ENCODE measurements at regions not wholly inside any gene's neighbourhood (a gene's known extent, or its start where the extent isn't known, plus 50 kb on each side); places are given as distances from the start of the nearest gene placed in this dataset.

DNA sequence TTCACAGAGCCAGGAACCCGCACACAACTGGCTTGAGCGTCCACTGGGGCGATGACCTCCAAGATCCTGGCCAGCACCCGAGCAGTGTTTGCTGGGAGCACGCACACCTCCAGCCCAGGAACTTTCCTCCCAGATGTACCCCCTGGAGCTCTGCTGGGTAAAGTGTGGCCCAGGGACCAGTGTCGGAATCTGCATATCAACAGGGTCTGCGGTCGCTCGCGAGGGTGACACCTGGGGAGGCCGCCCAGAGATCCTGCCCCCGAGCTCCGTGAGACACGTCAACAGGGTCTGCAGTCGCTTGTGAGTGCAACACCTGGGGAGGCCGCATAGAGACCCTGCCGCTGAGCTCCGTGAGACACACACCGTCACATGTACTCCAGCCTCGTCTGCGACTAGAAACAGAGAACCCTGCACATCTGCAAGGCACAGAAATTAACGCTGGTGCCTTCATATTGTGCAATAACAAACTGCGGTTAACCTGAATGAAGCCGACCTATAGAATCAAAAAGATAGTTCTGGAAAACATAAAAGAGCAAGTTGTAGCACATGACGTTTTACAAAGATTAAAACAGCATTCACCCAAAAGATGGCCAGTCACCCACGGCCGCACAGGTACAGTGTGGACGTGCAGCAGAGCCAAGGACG, 172.4 kb downstream of the BRD1 start:
- no peak overlapping the region for H2AFZ ChIP-seq (ENCODE audit: low read length)
- no peaks in the 10 kb centered on the region for H4K20me1 ChIP-seq (ENCODE audit: insufficient read depth, low read length)
- FAIRE-seq (no peak), ATAC-seq (no peak), DNase-seq (ENCODE audit: low spot score) (no peak)
- WGBS (ENCODE audit: low lambda C conversion rate): 13% methylated on average over 14 of the region's 29 CpGs
- peaks cover 15 to 58% of the 10 kb centered on the region in 2 experiments; a peak in 4 of 5 replicates for H3K27me3 ChIP-seq (ENCODE audit: control insufficient read depth in 1 of 2, insufficient read depth in 2 of 2, low read length in 2 of 2)
- no peak overlapping the region for H3K4me3 ChIP-seq (replicated peaks in 1 of 3; ENCODE audit: insufficient read depth in 1 of 3, low read depth in 2 of 3, low read length in 3 of 3)
- POLR2A ChIA-PET: no interaction called here
- in situ Hi-C loops (cut with HindIII; ENCODE audit: extremely low pct_ligation_motif_present, low pct_unique_long_range_greater_than_20kb): no loop called here
- no peaks in the 10 kb centered on the region for H3K36me3 ChIP-seq (replicated peaks in 1 of 2; ENCODE audit: control insufficient read depth in 1 of 2, insufficient read depth in 2 of 2, low read length in 2 of 2)
- no peak overlapping the region for H3K9ac ChIP-seq (ENCODE audit: insufficient read depth, low read depth, low read length)
- H3K4me2 ChIP-seq (ENCODE audit: low read depth, low read length): no peak overlapping the region
- H3K4me1 ChIP-seq (ENCODE audit: insufficient read depth, low read length): no peaks in the 10 kb centered on the region
- no peaks in the 10 kb centered on the region for H3K79me2 ChIP-seq (ENCODE audit: insufficient read depth, low read length)
- no TSS peak for BruUV-seq (replicated peaks)
- H3K27ac ChIP-seq (ENCODE audit: extremely low read length, insufficient read depth, low read length): no peak overlapping the region
- H3K9me3 ChIP-seq (ENCODE audit: low read length): no peaks in the 10 kb centered on the region
- TF ChIP-seq, protein P1, sequence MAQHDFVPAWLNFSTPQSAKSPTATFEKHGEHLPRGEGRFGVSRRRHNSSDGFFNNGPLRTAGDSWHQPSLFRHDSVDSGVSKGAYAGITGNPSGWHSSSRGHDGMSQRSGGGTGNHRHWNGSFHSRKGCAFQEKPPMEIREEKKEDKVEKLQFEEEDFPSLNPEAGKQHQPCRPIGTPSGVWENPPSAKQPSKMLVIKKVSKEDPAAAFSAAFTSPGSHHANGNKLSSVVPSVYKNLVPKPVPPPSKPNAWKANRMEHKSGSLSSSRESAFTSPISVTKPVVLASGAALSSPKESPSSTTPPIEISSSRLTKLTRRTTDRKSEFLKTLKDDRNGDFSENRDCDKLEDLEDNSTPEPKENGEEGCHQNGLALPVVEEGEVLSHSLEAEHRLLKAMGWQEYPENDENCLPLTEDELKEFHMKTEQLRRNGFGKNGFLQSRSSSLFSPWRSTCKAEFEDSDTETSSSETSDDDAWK (CRISPR knock-in tag; IDR thresholded peaks at IDR 0.05): no peak
- TF ChIP-seq MTA1 (CRISPR knock-in tag; IDR thresholded peaks at IDR 0.05; ENCODE audit: borderline replicate concordance) (no peak), CEBPB (IDR thresholded peaks at IDR 0.05; ENCODE audit: borderline replicate concordance, low read depth, low read length) (peak; percentile 82), ZNF883 (CRISPR knock-in tag; IDR thresholded peaks at IDR 0.05; ENCODE audit: not compliant biosample characterization) (no peak)
- TF ChIP-seq, protein P2, sequence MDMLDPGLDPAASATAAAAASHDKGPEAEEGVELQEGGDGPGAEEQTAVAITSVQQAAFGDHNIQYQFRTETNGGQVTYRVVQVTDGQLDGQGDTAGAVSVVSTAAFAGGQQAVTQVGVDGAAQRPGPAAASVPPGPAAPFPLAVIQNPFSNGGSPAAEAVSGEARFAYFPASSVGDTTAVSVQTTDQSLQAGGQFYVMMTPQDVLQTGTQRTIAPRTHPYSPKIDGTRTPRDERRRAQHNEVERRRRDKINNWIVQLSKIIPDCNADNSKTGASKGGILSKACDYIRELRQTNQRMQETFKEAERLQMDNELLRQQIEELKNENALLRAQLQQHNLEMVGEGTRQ (IDR thresholded peaks at IDR 0.05; ENCODE audit: low read depth, low read length): no peak
- TF ChIP-seq, protein P2 (CRISPR knock-in tag; IDR thresholded peaks at IDR 0.05; ENCODE audit: borderline replicate concordance): no peak
- TF ChIP-seq, protein P3, sequence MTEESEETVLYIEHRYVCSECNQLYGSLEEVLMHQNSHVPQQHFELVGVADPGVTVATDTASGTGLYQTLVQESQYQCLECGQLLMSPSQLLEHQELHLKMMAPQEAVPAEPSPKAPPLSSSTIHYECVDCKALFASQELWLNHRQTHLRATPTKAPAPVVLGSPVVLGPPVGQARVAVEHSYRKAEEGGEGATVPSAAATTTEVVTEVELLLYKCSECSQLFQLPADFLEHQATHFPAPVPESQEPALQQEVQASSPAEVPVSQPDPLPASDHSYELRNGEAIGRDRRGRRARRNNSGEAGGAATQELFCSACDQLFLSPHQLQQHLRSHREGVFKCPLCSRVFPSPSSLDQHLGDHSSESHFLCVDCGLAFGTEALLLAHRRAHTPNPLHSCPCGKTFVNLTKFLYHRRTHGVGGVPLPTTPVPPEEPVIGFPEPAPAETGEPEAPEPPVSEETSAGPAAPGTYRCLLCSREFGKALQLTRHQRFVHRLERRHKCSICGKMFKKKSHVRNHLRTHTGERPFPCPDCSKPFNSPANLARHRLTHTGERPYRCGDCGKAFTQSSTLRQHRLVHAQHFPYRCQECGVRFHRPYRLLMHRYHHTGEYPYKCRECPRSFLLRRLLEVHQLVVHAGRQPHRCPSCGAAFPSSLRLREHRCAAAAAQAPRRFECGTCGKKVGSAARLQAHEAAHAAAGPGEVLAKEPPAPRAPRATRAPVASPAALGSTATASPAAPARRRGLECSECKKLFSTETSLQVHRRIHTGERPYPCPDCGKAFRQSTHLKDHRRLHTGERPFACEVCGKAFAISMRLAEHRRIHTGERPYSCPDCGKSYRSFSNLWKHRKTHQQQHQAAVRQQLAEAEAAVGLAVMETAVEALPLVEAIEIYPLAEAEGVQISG (CRISPR knock-in tag; IDR thresholded peaks at IDR 0.05): no peak
- intact Hi-C loops (cut with micrococcal nuclease; ENCODE audit: unreplicated experiment): no loop called here
- CTCF ChIA-PET (ENCODE audit: low intra/inter-chr PET ratio, low total read pairs): no interaction called here

All from HepG2 (cell line).